ENCODE measurements at regions not wholly inside any gene's neighbourhood (a gene's known extent, or its start where the extent isn't known, plus 50 kb on each side); places are given as distances from the start of the nearest gene placed in this dataset.

- TF ChIP-seq ZBTB7A (IDR thresholded peaks at IDR 0.05; ENCODE audit: low read depth): no peak
- TF ChIP-seq TEAD4 (IDR thresholded peaks at IDR 0.05): no peak
- no peak for TF ChIP-seq REST (IDR thresholded peaks at IDR 0.05; ENCODE audit: low read depth)
- no peak for TF ChIP-seq CREB1 (IDR thresholded peaks at IDR 0.05; ENCODE audit: low read depth)
- TF ChIP-seq EGR1 (IDR thresholded peaks at IDR 0.05): no peak
Measured at GRCh38 chr1:55418208-55419000, 203.2 kb upstream of the USP24 start.
